HG03064 (cell line): ENCODE measurements at regions not wholly inside any gene's neighbourhood (a gene's known extent, or its start where the extent isn't known, plus 50 kb on each side); places are given as distances from the start of the nearest gene placed in this dataset.

Source experiments
- ATAC-seq: cut with Tn5 transposase; IDR thresholded peaks from one replicate; pipeline ENCODE4 v1.9.1; 2021; ENCODE audit warnings: low read depth; ENCODE audit not compliant: unreplicated experiment

DNA sequence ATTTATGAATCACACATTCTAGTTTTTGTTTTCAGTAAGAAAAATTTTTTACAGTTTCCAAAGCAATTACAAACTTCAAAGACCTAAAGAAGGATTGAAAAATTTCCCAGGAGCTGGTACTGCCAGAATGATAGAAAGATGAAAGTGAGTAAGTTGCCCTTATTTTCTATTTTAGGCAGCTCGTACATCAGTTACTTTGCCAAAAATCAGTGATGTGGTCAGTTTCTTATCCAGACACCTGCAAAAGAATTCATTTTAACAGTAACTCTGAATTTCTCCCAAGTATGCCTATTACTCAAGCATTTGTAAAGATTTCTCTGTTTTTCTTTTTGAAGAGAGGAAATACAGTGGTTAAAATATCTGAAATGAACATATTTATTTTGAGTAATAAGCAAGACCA is 976.3 kb upstream of the RAG2 start:
- ATAC-seq: no peak

DNA sequence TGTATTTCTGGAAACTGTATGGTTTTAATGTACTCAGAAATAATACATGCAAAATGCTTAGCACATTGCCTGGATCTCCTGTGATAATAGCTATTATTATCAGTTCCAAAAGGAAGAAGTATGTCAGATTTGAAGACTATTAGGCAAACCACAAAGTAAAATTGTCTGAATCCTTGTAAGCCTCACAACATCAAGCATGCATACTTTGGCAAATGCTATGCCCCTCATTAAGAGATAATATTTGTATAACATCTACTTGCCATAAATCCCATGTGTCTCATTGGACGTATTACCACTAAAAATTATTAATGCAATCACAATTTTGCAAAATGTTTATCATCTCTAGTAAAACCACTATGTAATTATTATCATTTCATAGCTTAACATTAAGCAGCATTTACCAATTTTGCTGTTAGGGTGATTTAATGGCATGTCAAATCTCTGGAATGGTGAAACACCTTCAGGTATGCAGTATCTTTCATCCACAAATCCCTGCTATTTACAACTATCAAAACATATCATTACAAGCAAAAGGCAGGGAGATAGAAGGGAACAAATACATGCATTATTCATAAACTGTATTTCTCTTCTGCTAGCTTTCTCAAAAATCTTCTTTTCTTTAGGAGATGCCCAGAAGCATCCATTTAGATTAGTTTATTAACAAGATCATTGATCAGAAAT is 974.6 kb upstream of the RAG2 start:
- no peak for ATAC-seq

DNA sequence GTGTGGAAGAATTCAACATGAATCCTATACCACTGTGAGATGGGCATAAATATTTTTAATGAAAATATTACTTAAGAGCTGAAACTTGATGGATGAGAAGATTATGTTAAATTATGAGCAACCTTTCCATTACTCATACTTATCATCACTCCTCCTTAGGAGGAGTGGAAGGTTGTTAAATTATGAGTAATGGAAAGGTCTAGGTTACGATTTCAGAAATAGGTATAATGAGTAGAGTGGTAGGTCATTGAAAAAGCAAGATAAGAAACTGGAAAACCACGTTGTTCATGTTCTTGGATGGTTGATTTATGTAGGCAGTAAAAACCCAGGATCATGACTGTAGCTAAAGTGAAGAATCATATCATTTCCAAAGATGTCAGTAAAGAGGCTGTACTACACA is 973.2 kb upstream of the RAG2 start:
- no peak for ATAC-seq

DNA sequence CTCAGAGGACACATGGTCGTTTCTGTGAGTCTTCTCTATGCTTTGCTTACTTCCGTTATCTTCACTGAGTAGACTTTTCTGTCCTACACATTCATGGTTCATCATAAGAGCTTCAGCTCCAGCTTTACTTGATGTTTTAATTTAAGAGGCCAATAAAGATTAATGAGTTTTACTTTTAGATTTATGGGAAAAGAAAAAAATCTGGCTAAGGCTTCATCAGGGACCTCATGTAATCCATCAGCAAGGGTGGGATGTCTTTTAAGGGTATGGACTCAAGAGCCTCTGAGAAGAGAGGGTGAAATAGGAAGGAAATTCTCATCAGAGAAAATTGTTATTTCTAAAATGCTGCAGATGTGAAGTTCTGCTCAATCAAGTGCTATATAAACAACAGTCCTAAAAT is 963.0 kb upstream of the RAG2 start:
- no peak for ATAC-seq

DNA sequence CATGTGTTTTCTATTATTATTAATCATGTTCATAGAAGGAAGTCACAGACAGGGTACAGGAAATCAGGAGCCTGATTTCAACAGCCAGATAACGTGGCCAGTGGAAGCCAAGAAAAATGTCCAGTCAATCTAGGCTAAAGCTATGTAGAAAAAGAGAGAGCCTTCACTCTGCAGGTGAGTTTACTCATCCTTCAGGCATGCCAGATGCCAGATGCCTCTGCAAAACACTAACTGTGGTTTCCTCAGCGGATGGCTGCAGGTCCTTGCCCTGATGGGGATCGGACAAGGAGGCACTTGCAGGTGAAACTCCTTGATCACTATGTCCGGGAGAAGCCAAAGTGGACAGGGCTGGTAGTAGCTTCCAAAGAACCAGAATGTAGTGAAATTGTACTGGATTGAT is 962.3 kb upstream of the RAG2 start:
- no peak for ATAC-seq

DNA sequence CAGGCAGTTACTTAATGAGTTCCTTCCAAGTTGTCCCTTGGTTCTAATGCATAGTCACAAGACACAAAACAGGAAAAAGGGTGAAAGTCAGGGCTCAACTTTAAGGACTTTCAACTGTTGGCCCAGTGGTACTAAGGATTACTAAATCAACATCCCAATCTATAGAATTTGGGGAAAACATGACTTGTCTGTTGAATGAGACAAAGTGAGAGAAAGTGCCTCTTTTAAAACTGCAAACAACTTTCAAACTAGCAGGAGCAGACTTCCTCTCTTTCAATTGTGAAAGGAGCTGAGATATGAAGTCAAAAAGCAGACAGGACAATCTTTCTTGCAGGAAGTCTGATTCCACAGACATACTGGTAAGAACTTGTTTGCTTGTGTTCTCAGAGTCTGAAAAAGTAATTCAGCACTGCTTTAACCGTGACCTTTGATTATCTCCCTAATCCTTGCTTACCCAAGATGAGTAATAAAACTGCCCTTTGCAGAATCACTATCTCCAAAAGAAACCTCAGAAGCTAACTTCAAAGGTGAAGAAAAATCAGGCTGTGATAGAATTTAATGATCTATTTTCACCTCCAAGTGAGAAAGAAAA is 960.7 kb upstream of the RAG2 start:
- ATAC-seq: no peak

DNA sequence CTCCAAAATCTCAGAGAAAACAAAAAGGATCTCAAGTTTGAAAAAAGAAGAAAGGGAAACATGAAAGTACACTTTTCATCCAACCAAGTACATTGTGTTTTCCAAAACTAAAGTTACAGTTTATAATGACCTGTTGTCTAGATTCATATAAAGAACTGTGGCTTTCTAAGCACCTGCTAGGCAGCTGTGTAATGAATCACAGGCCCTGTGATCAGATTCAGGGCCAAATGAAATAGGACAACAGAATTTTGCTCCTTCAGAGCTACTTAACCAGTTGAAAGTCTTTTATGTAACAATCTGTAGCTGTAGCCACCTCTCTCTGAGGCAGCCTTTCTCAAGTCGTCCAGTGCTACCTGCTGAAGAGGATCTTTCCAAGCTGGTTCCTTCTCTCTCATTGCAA is 960.0 kb upstream of the RAG2 start:
- ATAC-seq: no peak

DNA sequence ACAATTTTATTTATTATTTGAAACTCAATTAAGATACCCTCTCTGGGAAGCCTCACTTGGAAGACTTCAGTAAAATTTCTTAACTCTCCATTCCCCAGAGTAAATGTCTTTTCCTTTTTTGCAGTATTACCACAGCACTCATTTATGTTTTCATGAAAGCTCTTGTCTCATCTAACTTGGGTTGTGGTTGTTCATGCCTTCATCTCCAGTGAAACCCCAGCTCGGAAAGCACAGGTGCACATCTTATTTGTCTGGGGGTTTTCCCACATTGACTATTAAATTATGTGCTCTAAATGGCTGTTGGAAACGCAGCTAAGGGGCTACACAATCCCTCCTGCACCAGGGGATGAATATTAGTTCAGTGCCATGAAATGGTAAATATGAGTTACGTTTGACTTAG is 954.2 kb upstream of the RAG2 start:
- no peak for ATAC-seq

DNA sequence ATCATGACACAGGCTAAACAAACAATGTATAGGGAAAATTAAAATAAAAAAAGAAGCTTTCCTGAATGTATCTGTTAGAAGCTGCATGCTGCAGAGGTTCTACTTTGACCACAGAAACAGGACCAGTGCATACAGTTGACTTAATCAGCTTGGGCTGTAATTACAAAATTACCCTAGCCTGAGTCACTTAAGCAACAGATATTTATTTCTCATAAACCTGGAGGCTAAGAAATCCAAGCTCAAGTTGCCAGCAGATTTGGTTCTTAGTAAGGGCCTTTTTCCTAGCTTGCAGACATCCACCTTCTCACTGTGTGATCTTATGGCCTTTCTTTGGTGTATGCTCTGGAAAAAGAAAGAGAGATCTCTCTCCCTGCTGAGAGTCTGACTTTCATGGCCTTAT is 946.5 kb upstream of the RAG2 start:
- no peak for ATAC-seq

DNA sequence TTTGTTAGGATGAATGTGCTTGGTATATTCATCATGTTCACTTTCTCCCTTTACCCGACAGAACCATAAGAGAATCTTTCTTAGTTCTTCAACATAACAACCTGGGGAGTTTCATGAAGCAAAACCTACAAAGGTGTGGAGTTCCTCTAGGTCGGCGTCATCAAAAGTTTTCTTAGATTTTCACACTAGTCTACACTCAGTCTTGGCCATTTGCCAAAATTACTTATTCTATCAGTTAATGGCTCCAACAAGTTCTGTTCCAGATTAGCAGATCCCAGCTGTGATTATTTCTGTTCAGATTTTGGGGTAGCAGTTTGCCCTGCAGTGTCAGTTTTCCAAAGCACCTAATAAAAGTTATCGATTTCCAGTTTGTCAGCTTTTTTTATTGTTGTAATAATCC is 935.8 kb upstream of the RAG2 start:
- ATAC-seq: no peak

DNA sequence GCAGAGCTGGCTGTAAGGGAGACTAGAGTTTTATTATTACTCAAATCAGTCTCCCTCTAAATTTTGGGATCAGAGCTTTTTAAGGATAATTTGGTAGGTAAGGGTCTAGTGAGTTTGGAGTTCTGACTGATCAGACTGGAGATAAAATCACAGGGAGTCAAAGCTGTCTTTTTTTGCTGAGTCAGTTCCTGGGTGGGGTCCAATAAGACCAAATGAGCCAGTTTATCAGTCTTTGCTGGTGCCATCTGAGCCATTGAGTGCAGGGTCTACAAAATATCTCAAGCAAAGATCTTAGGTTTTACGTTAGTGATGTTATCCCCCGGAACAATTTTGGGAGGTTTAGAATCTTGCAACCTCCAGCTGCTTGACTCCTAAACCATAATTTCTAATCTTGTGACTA is 935.1 kb upstream of the RAG2 start:
- ATAC-seq: no peak

DNA sequence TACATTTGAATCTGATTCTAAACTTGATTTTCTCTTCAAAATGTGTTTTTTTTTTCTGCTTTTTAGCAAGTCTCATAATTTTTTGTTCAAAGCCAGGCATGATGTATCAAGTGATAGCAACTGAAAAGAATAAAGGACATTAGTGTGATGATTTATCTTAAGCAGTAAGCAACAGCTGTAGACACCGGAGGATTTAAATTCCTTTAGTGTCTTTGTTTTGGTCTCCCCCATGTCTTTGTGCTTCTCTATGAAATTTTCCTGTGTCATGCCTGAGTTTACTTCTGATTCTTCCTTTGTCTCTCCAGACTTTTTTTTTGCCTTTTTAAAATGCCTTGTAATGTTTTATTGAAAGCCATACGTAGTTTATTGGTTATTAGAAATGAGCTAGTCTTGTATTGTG is 934.2 kb upstream of the RAG2 start:
- ATAC-seq: no peak

DNA sequence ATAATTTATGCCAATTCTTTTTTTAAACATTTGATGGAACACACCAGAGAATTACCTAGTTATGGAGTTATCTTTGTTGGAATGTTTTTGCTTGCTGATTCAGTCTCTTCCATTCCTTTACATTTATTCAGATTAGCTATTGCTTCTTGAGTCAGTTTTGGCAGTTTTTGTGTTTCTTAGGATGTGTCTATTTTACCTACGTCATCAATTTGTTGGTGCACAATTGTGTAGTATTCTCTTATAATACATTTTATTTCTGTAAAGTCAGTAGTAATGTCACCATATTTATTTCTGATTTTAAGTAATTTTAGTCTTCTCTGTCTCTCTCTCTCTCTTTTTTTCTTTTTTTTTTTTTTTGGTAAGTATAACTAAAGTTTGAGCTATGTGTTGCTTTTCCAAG is 929.5 kb upstream of the RAG2 start:
- no peak for ATAC-seq

DNA sequence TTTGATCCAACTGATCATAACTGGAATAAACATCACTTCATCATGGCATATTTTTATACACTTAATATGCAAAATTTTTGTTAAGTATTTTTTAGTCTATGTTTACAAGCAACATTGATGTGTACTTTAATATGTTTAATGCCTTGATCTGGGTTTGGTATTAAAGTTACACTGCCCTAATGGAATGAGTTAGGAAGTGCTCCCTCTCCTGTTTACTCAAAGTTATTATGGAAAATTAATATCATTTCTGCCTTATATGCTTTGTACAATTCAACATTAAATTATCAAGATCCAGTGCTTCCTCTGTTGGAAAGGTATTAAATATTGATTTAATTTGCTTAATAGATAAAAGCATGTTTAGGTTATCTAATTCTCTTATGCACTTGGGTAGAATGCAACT is 927.3 kb upstream of the RAG2 start:
- ATAC-seq: no peak

DNA sequence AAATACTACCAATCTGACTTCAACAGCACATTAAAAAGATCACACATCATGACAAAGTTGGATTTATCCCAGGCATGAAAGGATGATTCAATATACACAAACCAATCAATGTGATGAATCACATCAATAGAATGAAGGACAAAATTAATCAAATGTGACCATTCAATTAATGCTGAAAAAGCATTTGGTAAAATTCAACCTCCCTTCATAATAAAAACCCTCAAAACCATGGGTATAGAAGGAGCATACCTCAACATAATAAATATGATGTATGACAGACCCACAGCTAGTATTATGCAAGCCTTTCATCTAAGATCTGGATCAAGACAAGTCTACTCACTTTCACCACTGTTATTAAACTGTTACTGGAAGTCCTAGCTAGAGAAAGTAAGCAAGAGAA is 921.7 kb upstream of the RAG2 start:
- no peak for ATAC-seq

DNA sequence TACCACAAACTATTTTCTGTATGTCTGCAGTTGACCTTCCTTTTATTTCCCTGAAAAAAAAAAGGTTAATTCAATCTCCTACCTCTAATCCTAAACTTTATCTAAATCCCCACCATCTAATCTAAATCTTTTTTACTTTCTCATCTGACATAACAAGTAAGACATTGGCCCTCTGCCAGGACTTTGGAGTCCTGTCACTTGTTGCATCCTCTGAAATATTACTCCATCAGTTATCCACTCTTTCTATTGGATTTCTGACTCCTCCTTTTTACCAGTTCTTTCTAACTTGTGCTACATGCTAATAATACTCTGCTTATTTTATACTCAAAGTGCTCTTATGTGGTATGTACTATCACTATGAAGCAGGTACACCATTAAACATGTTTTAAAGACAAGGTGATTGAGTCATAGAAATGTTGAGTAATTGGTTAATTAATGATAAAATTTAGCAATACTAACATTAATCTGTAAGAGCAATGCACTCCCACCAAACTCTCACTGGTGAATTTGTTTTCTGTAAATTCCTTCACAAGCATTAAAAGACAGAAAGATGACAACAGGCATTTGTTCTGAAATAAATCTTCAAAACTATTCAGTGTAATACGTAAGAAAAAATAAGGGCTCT is 914.2 kb upstream of the RAG2 start:
- ATAC-seq: no peak

DNA sequence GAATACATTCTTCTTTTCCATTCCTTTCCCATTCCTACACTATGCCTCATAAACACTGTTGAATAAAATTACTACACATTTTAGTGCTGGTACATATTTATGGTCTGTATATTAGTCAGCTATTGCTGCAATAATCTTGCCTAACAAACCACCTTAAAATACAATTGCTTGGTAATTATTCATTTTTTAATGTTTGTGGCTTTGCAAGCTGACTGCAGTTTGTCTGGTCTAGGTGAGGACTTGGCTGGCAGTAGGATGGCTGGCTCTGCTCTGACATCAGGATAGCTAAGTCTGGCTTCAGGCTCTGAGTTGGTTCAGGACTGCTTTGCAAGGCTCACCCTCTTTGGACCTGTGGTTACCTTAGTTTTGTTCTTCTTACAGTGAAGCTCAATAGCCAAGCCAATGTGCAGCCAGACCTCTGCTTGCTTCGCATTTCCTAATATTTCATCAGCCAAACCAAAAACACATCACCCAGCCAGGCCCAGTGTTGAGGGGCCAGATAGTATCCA is 913.4 kb upstream of the RAG2 start:
- no peak for ATAC-seq

DNA sequence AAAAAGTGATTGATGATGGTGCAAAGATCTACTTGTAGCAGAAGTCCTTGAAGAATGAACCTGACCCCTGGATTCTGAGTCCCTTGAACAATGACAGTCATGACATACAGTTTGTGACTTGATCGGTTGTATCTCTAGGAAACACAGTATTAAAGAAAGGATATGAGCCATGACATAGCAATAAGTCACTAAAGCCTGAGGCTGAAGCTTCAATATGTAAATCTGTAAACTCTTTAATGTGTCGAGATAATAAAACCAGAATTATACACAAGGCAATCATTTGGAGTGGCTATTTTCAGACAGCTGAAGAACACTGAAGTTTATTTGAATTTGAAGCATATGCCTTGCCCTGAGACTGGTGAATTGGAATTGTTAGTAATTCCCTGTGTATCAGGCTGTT is 911.5 kb upstream of the RAG2 start:
- no peak for ATAC-seq

DNA sequence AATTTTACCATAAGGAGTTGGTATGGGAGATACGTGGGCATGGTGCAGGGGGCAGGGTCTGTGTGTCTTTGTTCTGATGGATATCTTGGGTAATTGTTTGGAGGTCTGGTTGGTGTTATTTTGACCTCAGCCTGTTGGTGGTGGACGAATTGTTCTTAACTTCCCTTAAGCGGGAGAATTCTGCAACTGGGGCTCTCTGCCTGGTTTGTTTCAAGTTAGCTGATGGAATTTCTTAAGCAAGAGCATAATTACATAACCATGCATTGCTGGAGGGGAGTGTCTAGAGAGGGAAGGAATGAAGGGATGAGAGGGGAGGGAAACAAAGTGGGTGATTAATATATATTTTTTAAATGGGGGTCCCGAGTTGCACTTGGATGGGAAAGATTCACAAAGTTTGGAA is 908.5 kb upstream of the RAG2 start:
- ATAC-seq: no peak

DNA sequence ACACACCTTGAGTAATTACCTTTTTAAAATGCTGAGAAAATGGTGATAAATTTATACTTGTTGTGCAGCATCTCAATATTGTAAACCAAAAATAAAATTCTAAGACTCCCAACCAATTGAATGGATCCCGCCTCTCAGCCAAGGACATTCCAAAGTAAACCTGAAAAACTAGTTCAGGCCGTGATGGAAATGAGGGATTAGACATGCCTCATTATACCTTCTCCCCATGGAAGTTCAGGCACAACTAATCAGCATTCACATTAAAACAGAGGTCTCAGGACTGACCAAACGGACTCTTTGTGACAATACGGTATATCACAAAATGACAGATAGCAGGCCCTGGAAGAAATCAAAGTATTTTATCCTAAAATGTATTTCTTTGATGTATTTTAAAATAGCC is 907.4 kb upstream of the RAG2 start:
- ATAC-seq: no peak

DNA sequence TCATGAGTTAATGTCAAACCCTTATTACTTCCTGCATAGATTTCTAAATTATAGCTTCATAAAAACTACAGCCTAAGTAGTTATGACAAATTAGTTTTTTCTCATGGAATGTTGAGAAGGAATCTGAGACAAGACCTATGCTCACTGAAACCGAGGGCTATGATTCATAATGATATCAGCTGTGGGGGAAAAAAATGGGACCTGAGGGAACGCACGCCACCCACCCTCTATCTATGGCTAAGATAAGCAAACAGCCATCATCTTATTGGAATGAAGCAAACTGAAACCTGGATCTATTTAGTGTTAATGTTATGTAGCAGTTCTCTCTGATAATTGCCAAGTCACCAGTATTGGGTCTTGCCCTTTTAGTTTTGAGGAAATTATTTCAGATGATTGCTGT is 906.9 kb upstream of the RAG2 start:
- ATAC-seq: no peak

DNA sequence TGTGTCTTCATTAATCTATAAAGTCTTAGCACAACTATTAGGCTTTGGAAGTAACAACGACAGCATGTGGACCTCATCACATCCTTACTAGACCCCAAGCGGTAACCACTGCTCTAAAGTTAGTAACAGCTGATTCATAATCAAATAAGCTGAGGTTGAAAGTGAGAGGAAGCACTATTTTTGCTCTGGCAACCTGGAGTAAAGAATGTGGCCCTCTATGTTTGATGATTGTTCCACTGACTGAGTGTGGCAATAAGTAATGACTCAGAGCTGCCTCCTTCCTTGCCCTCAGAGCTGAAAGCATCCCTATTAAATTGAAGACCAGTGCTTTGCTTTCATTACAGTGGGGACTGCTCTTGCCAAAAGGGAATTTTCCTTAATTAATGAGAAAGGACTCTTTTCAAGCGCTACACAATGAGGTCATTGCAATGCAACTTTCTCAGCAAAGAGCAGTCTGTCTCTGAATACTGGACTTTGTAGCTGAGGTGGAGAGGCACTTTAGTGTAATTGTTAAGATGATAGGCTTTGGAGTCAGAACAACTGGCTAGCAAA is 906.1 kb upstream of the RAG2 start:
- ATAC-seq: peak; percentile 96
